AG10803 (cell line): ENCODE measurements at regions not wholly inside any gene's neighbourhood (a gene's known extent, or its start where the extent isn't known, plus 50 kb on each side); places are given as distances from the start of the nearest gene placed in this dataset.

Source experiments
- DNase-seq: peaks from one replicate; pipeline ENCODE4 v3.0.0; 2010; ENCODE audit warnings: low read depth
- H3K4me3 ChIP-seq: 2 replicates; pipeline ENCODE4 v1.5.1; 2011; ENCODE audit warnings: mild to moderate bottlenecking, low read length, control low read depth
- CTCF ChIP-seq: conservative IDR thresholded peaks from 2 replicates; pipeline ENCODE4 v1.5.1; 2011; ENCODE audit warnings: mild to moderate bottlenecking, low read length, control low read depth, inconsistent platforms

- TF ChIP-seq CTCF, result no peak
- DNase-seq, result no peak
- H3K4me3 ChIP-seq, result no peak overlapping the region
These were observed 281.2 kb upstream of the FAM241A start for GRCh38 chr4:111864066-111864465.

- DNase-seq, result no peak
- no peak overlapping the region for H3K4me3 ChIP-seq
- no peak for TF ChIP-seq CTCF
These were observed 275.9 kb upstream of the FAM241A start for GRCh38 chr4:111869339-111869738.

- DNase-seq, result no peak
- no peak for TF ChIP-seq CTCF
These were observed 273.5 kb upstream of the FAM241A start for GRCh38 chr4:111871802-111872201.

GRCh38 chr4:111873801-111874200 lies 271.5 kb upstream of the FAM241A start:
- DNase-seq, result no peak
- no peak overlapping the region for H3K4me3 ChIP-seq
- TF ChIP-seq CTCF, result no peak

More at GRCh38 chr4:111871802-111872201, 273.5 kb upstream of the FAM241A start:
- no peak overlapping the region for H3K4me3 ChIP-seq

GRCh38 chr4:111879539-111879938 lies 265.7 kb upstream of the FAM241A start:
- TF ChIP-seq CTCF, result no peak
- no peak for DNase-seq
- H3K4me3 ChIP-seq, result no peak overlapping the region

GRCh38 chr4:111880116-111880515 lies 265.1 kb upstream of the FAM241A start:
- no peak overlapping the region for H3K4me3 ChIP-seq
- no peak for TF ChIP-seq CTCF
- DNase-seq, result no peak

GRCh38 chr4:111883557-111883999 lies 261.7 kb upstream of the FAM241A start:
- DNase-seq, result peak; percentile 13
- no peak for TF ChIP-seq CTCF
- no peak overlapping the region for H3K4me3 ChIP-seq
